GM20431 (cell line): ENCODE measurements at regions not wholly inside any gene's neighbourhood (a gene's known extent, or its start where the extent isn't known, plus 50 kb on each side); places are given as distances from the start of the nearest gene placed in this dataset.
"Not testable (repeated sequence)": the region's sequence is repeated elsewhere in the genome, so short reads cannot be mapped to it uniquely, and the experiment has no call there.

Source experiments
- in situ Hi-C: fragments of 300-500 bp; cut with MseI, MboI; formaldehyde crosslinking; loops from one replicate; pipeline ENCODE4 v1.15.0; 2020; ENCODE audit warnings: low sequenced_read_pairs; ENCODE audit not compliant: unreplicated experiment

DNA sequence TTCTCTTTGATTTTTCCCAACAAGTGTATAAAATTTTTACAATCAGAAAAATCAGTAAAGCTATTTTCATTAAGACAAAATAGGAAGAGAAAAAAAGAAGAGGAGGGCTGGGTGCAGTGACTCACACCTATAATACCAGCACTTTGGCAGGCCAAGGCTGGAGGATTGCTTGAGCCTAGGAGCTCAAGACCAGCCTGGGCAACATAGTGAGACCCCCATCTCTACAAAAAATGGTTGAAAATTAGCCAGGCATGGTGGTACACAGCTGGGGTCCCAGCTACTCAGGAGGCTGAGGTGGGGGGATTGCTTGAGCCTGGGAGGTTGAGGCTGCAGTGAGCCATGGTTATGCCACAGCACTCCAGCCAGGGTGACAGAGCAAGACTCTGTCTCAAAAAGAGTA is 172.3 kb downstream of the AKR1D1 start:
- in situ Hi-C loops, result no loop called here

DNA sequence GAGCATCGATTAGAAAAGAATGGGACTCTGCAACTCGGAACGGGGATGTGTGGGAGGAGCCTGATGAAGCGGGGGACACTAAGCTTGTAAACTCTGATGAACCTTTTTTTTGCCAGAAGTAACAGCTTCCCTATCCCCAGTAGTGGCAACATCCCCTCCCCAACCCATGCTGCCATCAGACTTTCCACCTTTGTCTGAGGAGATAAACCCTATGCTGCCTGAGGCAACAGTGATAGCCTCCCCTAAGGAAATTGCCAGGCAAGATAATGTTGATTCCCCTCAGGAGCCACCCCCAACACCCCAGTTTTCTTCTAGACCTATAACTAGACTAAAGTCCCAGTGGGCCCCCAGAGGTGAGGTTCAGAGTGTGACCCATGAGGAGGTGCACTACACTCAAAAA is 173.7 kb downstream of the AKR1D1 start:
- in situ Hi-C loops, result no loop called here

DNA sequence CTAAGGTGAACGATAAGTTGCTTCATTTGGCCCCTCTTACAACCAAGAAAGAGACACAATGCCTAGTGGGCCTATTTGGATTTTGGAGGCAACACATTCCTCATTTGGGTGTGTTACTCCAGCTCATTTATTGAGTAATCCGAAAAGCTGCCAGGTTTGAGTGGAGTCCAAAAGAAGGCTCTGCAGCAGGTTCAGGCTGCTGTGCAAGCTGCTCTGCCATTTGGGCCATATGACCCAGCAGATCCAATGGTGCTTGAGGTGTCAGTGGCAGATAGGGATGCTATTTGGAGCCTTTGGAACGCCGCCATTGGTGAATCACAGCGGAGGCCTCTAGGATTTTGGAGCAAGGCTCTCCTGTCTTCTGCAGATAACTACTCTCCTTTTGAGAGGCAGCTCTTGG is 176.4 kb downstream of the AKR1D1 start:
- in situ Hi-C loops, result not testable (repeated sequence)

DNA sequence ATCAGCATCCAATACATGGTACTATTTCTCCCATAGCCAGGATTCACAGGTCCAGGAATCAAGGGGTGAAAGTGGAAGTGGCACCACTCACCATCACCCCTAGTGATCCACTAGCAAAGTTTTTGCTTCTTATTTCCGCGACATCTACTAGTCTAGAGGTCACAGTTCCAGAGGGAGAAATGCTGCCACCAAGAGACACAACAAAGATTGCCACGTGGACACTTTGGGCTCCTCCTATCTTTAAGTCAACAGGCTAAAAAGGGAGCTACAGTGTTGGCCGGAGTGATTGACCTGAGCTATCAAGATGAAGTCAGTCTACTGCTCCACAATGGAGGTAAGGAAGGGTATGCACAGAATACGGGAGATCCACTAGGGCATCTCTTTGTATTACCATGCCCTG is 178.2 kb downstream of the AKR1D1 start:
- in situ Hi-C loops, result no loop called here

DNA sequence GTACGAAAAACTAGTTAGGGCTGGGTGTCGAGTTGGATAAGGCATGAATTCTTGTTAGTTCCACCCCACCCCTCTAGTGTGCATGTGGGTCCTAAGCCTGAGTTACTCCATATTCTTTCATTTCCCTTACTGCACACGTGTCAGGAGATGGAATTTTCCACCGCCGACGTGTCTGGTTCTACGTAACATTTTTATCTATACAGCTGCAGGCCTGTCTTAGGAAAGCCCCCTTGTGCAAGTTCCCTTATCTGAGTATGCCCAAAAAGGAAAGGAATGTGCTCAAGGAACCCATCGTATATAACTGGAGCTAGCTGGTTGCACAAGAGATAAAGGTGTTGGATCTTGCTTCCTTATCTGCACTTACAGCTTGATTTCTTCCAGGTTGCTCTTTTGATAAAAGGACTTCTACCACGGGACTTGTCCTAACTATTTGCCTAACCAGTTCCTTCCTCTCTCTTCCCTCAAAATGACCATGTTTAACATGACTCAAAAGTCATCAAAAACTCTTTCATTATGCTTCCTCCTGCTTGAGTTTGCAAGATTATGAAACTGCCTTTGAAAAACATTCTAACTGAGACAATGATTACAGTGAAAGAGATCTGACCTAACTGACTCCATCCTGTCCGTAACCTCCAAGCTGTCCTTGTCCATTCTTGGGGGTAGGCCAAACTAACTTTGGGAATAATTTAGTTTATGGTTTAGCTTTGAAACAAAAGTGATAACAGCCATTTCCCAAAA is 181.4 kb downstream of the AKR1D1 start:
- in situ Hi-C loops, result no loop called here

DNA sequence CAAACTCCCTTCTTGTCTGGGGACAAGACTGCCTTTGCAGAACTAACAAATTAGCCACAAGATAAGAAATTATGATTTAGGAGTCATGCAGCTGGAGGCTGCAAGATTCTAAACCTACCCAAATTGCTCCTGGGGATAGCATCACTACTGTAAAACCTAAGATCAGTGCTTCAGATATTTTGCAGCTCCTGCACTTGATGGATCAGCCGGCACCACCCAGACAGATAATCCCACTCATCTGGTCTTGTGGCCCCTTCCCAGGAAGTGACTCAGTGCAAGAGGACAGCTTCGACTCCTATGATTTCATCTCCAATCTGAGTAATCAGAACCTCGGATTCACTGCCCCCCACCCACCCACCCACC is 181.9 kb downstream of the AKR1D1 start:
- in situ Hi-C loops, result no loop called here

DNA sequence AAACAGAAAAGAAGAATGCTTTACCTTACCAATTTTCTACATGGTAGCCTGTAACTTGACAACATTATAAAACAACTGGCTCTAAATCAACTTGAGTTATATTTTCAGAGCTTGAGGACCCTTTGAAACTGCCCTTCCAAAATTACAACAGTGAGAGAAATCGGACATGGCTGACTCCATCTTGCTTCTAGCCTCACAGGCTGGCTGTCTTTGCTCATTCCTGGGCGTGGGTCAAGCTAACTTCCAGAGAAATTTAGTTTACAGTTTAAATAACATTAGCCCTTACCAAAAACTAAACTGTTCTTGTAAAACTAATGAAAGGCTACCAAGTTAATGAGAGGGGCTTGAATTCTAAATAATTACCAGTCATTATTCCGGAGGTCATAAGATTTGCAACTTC is 183.4 kb downstream of the AKR1D1 start:
- in situ Hi-C loops, result no loop called here

DNA sequence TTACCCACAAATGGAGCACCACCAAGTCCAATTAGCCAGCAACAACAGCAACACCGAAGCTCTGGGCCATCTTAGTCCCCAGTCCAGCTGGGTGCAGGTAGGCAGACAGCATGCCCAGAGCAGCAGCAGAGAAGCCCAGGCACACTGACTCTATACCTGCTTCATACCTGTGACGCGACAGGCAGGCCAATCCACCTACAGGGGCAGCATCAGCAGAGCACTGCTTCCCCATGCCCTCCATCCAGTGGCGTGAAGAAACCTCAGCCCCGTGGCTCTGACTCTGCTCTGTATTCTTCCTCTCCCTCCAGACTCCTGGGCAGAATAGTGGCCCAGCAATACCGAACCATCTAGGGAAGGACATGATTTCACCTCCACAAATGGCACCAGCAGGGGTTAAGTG is 191.7 kb downstream of the AKR1D1 start:
- in situ Hi-C loops, result no loop called here

DNA sequence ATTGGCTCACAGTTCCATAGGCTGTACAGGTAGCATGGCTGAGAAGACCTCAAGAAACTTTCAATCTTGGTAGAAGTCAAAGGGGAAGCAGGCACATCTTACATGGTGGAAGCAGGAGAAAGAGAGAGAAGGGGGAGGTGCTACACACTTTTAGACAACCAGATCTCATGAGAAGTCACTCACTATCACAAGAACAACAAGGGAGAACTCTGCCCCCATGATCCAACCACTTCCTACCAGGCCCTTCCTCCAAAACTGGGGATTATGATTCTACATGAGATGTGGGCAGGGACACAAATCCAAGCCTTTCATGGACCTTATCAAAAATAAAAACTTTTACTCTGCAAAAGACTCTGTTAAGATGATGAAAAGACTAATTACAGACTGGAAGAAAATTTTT is 183.2 kb upstream of the TRIM24 start:
- in situ Hi-C loops, result no loop called here

DNA sequence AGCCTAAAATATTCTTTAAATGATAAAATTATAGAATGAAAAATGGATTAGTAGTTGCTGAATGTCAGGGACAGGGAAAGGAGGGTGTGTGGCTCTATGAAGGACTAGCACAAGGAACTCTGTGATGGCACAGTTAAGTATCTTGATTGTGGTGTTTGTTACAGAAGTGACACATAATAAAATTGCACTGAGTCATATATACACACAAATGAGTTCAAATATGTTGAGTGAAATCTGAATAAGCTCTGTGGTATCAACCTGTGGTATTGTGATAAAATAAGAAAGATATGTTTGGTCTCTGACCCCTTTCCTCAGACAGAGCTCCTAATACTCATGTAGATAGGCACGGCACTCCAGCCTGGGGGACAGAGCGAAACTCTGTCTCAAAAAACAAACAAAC is 181.5 kb upstream of the TRIM24 start:
- in situ Hi-C loops, result no loop called here

DNA sequence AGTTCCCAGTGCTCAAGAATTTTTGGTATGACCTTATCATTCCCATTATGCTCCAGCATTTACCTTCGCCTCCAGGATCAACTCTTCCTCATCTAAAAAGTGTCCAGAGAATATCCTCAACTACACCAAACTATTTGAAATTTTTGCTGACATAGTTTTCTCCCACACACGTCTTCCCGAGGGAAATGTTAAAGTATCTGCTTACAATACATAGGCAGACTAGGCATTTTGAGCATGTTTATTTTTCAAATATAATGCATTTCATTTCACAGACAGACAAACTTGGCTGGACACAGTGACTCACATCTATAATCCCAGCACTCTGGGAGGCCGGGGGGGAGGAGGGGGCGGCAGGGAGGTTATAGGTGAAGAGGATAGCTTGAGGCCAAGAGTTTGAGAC is 177.1 kb upstream of the TRIM24 start:
- in situ Hi-C loops, result no loop called here

DNA sequence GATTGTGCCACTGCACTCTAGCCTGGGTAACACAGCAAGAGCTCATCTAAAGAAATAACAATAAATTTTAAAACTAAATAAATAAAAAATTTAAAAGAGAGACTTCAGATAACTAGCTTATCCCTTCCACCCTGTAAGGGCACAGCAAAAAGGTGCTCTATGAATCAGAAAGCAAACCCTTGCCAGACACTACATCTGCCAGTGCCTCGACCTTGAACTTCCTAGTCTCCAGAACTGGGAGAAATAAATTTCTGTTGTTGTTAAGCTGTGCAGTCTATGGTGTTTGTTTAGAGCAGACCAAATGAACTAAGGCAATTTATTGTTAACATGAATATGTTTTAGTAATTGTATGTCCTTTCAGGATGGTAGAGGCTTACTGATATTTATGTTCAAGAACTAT is 174.9 kb upstream of the TRIM24 start:
- in situ Hi-C loops, result no loop called here

DNA sequence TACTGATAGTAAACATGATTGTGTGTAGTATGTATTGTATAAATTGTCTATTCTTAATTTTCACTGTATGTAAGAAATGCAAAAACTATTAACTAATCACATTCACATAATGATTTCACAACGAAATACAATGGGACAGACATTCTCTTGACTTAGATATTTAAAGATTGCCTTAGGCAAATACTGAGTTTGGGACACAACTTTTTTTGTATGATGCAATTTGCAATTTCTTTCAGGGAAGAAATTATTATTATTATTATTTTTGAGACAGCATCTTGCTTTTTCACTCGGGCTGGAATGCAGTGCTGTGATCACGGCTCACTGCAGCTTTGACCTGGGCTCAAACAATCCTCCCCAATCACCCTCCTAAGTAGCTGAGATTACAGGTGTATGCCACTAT is 173.2 kb upstream of the TRIM24 start:
- in situ Hi-C loops, result no loop called here

DNA sequence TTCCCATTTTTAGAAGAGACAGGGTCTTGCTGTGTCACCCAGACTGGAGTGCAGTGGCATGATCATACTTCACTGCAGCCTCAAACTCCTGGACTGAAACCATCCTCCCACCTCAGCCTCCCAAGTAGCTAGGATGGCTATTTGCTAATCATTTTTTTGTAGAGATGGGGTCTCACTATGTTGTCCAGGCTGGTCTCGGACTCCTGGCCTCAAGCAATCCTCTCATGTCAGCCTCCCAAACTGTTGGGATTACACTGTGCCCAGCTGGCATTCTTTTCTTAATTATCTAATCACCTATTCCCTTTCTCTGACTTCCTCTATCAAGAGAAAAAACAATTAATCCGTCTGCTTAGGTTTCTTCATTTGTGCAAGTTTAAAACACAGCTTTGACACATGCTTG is 172.5 kb upstream of the TRIM24 start:
- in situ Hi-C loops, result no loop called here

DNA sequence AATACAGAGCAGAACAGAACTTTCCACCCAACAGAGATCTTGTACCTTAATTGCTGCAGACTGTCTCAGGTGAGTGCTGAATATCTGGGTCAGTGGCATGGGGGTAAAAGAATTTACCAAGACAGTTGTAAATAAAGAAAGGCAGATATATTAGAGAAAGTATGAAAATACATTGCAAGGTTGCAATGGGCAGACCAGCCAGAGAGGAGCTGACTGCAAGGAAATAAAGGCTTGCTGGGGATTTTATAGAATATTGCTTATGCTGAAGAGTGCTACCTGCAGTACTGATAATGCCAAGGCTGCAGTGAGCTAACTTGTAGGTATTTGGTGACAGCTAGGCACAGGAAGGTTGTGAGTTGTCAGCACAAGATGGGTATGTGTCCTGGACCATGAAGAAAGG is 171.0 kb upstream of the TRIM24 start:
- in situ Hi-C loops, result no loop called here

DNA sequence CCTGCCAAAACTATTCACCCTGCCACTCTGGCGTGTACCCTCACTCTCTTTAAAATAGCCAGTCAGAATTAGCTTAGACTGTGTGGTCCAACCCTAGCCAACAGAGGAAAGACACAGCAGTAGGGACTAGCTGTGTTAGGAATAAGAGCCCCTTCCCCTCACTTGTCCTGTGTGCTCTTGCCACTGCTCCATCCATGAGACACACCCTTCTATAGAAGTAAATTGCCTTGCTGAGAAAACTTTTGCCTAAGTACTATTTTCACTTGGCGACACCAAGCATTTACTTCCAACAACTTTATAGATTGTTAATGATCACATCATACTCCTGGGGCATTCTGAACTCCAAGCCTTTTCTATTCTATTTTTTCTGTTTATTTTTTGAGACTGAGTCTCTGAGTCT is 170.2 kb upstream of the TRIM24 start:
- in situ Hi-C loops, result no loop called here

DNA sequence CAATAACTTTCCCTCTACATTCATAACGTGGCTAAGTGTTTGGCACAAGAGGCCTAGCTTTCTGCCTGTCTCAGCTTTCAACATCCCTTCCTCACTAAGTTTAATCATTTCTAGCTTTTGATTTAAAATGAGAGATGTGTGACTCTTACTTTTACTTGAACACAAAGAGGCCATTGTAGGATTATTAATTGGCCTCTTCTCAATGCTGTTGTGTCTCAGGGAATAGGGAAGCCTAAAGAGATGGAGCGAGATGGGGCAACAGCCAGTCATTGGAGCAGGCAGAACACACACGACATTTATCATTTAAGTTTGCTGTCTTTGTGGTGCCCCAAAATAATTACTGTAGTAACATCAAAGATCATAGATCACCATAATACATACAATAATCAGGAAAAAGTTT is 167.1 kb upstream of the TRIM24 start:
- in situ Hi-C loops, result no loop called here

DNA sequence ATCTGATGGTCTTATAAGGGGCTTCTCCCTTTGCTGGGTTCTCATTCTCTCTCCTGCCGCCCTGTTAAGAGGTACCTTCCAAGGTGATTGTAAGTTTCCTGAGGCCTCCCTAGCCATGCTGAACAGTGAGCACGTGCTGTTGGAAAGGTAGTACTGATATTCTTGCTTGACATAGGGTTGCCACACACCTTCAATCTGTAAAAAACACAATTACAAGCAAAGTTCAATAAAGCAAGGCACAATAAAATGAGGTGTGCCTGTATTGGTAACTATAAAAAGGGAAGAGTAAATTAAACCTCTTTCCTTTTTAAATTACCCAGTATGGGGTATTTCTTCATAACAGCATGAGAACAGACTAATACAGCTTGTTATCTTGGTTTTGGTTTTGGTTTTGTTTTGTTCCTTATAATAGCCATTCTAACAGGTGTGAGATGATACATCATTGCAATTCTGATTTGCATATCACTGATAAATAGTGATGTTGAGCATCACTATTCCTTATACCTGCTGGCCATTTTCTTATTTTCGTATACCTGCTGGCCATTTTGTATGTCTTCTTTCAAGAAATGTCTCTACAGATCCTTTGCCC is 164.9 kb upstream of the TRIM24 start:
- in situ Hi-C loops, result no loop called here

DNA sequence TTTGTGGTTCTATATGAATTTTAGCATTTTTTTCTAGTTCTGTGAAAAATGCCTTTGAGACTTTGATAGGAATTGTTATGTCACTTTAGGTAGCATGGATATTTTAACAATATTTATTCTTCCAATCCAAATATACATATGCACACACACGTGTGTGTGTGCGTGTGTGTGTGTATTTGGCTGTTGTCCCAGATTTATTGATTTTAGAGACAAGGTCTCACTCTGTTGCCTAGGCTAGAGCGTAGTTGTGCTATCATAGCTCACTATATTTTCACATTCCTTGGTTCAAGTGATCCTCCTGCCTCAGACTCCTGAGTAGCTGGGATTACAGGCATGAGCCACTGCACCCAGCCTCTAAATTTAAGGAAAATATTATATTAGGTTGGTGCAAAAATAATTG is 162.5 kb upstream of the TRIM24 start:
- in situ Hi-C loops, result no loop called here

DNA sequence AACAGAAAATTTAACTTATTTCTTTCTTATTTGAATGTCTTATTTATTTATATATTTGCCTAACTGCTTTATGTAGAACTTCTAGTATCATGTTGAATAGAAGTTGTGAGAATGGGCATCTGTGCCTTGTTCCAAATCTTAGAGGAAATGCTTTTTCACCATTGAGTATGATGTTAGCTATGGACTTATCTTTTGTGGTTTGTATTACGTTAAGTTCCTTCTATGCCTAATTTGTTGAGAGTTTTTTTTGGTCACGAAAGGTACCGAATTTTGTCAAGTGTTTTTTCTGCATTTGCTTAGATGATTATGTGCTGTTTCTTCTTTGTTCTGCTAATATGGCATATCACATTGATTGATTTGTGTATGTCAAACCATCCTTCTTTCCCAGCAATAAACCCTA is 161.0 kb upstream of the TRIM24 start:
- in situ Hi-C loops, result no loop called here

DNA sequence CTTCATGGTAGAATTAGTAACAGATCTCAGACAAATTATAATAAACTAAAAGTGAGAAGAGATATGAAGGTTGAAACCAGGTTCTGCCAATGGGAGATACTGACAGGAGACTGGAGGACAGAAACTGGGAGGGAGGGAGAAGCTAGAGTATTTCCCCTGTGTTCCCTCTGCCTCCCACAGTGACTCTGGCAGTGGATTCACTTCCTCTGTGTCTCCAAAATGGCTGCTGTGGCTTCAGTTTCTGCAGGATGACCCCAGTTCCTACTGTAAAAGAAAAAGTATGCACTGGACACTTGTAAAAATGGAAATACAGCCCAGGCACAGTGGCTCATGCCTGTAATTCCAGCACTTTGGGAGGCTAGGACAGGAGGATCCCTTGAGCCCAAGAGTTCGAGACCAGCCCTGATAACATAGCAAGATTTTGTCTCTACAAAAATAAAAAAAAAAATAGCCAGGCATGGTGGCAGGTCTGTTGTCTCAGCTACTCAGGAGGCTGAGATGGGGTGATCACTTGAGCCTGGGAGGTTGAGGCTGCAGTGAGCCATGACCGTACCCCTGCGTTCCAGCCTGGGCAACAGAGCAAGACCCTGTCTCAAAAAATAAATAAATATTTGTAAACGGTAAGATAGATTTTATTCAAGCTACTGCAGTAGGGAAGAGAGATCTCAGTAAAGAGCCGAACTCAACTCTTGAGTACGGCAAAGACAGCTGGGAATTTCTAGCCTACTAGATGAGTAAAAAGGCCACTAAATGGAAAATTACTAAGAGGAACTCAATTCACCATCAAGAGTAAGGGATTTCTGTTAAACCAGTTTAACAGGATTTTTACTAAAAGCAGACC is 156.6 kb upstream of the TRIM24 start:
- in situ Hi-C loops, result no loop called here

DNA sequence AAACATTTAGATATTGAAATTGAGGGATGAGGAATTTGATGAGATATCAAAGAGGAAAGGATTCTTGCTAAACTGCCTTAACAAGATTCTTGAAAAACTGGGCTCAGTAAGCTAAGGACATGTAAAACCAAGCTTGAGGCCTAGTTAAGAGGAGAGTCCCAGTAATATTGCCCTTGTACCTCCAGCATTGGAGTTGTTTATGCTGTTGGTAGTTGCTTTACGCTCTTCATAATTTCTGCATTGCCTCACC is 156.1 kb upstream of the TRIM24 start:
- in situ Hi-C loops, result no loop called here
